Peyer's patch (tissue), 4 donors: ENCODE measurements at regions not wholly inside any gene's neighbourhood (a gene's known extent, or its start where the extent isn't known, plus 50 kb on each side); places are given as distances from the start of the nearest gene placed in this dataset.

Experiments
- CTCF ChIP-seq, 6 experiments: fragments of 450-650 bp in 4 of 6; fragments of 200-600 bp in 2 of 6; sonication (generic) in 1 of 6; IDR thresholded peaks; one replicate each; pipeline ENCODE4 v1.5.1; 2017 to 2019; ENCODE audit warnings: antibody characterized with exemption in 6 of 6, mild to moderate bottlenecking in 3 of 6, moderate library complexity in 1 of 6
- POLR2A ChIP-seq, 2 donors: fragments of 450-650 bp; IDR thresholded peaks; one replicate each; pipeline ENCODE4 v1.5.1; 2017; ENCODE audit warnings: antibody characterized with exemption in 2 of 2, mild to moderate bottlenecking in 2 of 2, moderate library complexity in 2 of 2

- TF ChIP-seq CTCF (IDR thresholded peaks at IDR 0.05) (no peak), POLR2A (IDR thresholded peaks at IDR 0.05) (no peak)
These were observed 275.4 kb downstream of the RPS6KC1 start for GRCh38 chr1:213326281-213327016.
